Neural cell (in vitro differentiated cells): ENCODE measurements at regions not wholly inside any gene's neighbourhood (a gene's known extent, or its start where the extent isn't known, plus 50 kb on each side); places are given as distances from the start of the nearest gene placed in this dataset.
A peak's percentile ranks its signal among the peaks of the same experiment; 100 is the strongest.

Source experiments
- H2AFZ ChIP-seq: fragments of 200-600, 300-800 bp; sonication (generic), shearing (Covaris generic); 2 replicates; pipeline ENCODE4 v1.6.0; 2014; ENCODE audit warnings: low read depth, mild to moderate bottlenecking, antibody characterized with exemption, low read length, moderate library complexity
- H3F3A ChIP-seq: fragments of 200-600 bp; shearing (Covaris generic); 2 replicates; pipeline ENCODE4 v1.6.1; 2016; ENCODE audit warnings: mild to moderate bottlenecking, moderate library complexity, mixed read lengths, antibody characterized with exemption, low read length; ENCODE audit not compliant: insufficient read depth, poor library complexity, severe bottlenecking
- H3K27ac ChIP-seq: fragments of 200-600, 300-800 bp; sonication (generic), shearing (Covaris generic); 2 replicates; pipeline ENCODE4 v1.5.1; 2014; ENCODE audit warnings: mild to moderate bottlenecking, low read length, moderate library complexity
- H3K27me3 ChIP-seq: fragments of 300-800, 200-600 bp; sonication (generic), shearing (Covaris generic); 2 replicates; pipeline ENCODE4 v1.6.0; 2014; ENCODE audit warnings: mild to moderate bottlenecking, low read depth, low read length, moderate library complexity; ENCODE audit not compliant: insufficient read depth
- H3K36me3 ChIP-seq: fragments of 300-800, 200-600 bp; sonication (generic), shearing (Covaris generic); 2 replicates; pipeline ENCODE4 v1.5.1; 2014; ENCODE audit warnings: mild to moderate bottlenecking, antibody characterized with exemption, low read length, moderate library complexity; ENCODE audit not compliant: insufficient read depth
- H3K4me2 ChIP-seq: fragments of 300-800, 200-600 bp; sonication (generic), shearing (Covaris generic); 2 replicates; pipeline ENCODE4 v1.6.0; 2014; ENCODE audit warnings: mild to moderate bottlenecking, low read length
- H3K4me3 ChIP-seq: fragments of 300-800, 200-600 bp; sonication (generic), shearing (Covaris generic); 2 replicates; pipeline ENCODE4 v1.5.1; 2014; ENCODE audit warnings: mild to moderate bottlenecking, low read length, moderate library complexity
- H3K79me2 ChIP-seq: fragments of 200-600 bp; shearing (Covaris generic); replicated peaks from 2 replicates; pipeline ENCODE4 v1.6.0; 2014; ENCODE audit warnings: mild to moderate bottlenecking, low read length, moderate library complexity; ENCODE audit not compliant: insufficient read depth
- H3K9ac ChIP-seq: fragments of 300-800, 200-600 bp; sonication (generic), shearing (Covaris generic); 2 replicates; pipeline ENCODE4 v1.6.1; 2016; ENCODE audit warnings: mild to moderate bottlenecking, low read length, mixed read lengths
- H3K9me2 ChIP-seq: fragments of 200-600 bp; shearing (Covaris generic); 2 replicates; pipeline ENCODE4 v1.6.1; 2016; ENCODE audit warnings: mild to moderate bottlenecking, low read length, mixed read lengths; ENCODE audit not compliant: insufficient read depth
- H3K9me3 ChIP-seq: fragments of 200-600, 300-800 bp; sonication (generic), shearing (Covaris generic); 2 replicates; pipeline ENCODE4 v1.6.1; 2016; ENCODE audit warnings: mild to moderate bottlenecking, mixed run types, low read length, moderate library complexity, mixed read lengths
- H4K20me1 ChIP-seq: fragments of 200-600 bp; shearing (Covaris generic); 2 replicates; pipeline ENCODE4 v1.6.1; 2016; ENCODE audit warnings: mild to moderate bottlenecking, mixed run types; ENCODE audit not compliant: insufficient read depth
- EP300 ChIP-seq: fragments of 450-650 bp; conservative IDR thresholded peaks from 2 replicates; pipeline ENCODE4 v1.6.1; 2014; ENCODE audit warnings: antibody characterized with exemption, mild to moderate bottlenecking, moderate library complexity; ENCODE audit not compliant: poor library complexity, severe bottlenecking
- EZH2 ChIP-seq: fragments of 200-600, 300-800 bp; shearing (Covaris generic), sonication (generic); IDR thresholded peaks from 2 replicates; pipeline ENCODE4 v1.6.1; 2014; ENCODE audit warnings: antibody characterized with exemption, low read length, borderline replicate concordance, mild to moderate bottlenecking; ENCODE audit not compliant: insufficient read depth, poor library complexity, severe bottlenecking
- MXI1 ChIP-seq: fragments of 450-650 bp; conservative IDR thresholded peaks from 2 replicates; pipeline ENCODE4 v1.6.1; 2014; ENCODE audit warnings: antibody characterized with exemption, mild to moderate bottlenecking; ENCODE audit not compliant: poor library complexity, severe bottlenecking
- POLR2AphosphoS5 ChIP-seq: IDR thresholded peaks from 2 replicates; pipeline ENCODE4 v1.6.1; 2012
- RAD21 ChIP-seq: fragments of 450-650 bp; conservative IDR thresholded peaks from 2 replicates; pipeline ENCODE4 v1.6.1; 2014; ENCODE audit warnings: antibody characterized with exemption, mild to moderate bottlenecking, moderate library complexity
- SMC3 ChIP-seq: fragments of 450-650 bp; conservative IDR thresholded peaks from 2 replicates; pipeline ENCODE4 v1.6.1; 2014; ENCODE audit warnings: antibody characterized with exemption, mild to moderate bottlenecking, moderate library complexity; ENCODE audit not compliant: poor library complexity
- TAF1 ChIP-seq: IDR thresholded peaks from 2 replicates; pipeline ENCODE4 v1.6.1; 2012; ENCODE audit warnings: low read depth
- TF ChIP-seq, protein P1 (sequence below): fragments of 450-650 bp; IDR thresholded peaks from 2 replicates; pipeline ENCODE4 v1.5.1; 2014; ENCODE audit warnings: antibody characterized with exemption, mild to moderate bottlenecking, moderate library complexity; ENCODE audit not compliant: poor library complexity, severe bottlenecking
- TF ChIP-seq, protein P2 (sequence below): IDR thresholded peaks from 2 replicates; pipeline ENCODE4 v1.6.1; 2012; ENCODE audit warnings: borderline replicate concordance

- no peak overlapping the region for H3K9ac ChIP-seq
- H3K79me2 ChIP-seq, result no peaks in the 10 kb centered on the region
- H3K9me2 ChIP-seq, result no peaks in the 10 kb centered on the region
- TF ChIP-seq EZH2 (no peak), POLR2AphosphoS5 (no peak), EP300 (no peak), SMC3 (peak; percentile 77), RAD21 (peak; percentile 77), MXI1 (no peak), TAF1 (no peak)
- TF ChIP-seq, protein P1, sequence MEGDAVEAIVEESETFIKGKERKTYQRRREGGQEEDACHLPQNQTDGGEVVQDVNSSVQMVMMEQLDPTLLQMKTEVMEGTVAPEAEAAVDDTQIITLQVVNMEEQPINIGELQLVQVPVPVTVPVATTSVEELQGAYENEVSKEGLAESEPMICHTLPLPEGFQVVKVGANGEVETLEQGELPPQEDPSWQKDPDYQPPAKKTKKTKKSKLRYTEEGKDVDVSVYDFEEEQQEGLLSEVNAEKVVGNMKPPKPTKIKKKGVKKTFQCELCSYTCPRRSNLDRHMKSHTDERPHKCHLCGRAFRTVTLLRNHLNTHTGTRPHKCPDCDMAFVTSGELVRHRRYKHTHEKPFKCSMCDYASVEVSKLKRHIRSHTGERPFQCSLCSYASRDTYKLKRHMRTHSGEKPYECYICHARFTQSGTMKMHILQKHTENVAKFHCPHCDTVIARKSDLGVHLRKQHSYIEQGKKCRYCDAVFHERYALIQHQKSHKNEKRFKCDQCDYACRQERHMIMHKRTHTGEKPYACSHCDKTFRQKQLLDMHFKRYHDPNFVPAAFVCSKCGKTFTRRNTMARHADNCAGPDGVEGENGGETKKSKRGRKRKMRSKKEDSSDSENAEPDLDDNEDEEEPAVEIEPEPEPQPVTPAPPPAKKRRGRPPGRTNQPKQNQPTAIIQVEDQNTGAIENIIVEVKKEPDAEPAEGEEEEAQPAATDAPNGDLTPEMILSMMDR, result peak; percentile 70
- TF ChIP-seq, protein P2, sequence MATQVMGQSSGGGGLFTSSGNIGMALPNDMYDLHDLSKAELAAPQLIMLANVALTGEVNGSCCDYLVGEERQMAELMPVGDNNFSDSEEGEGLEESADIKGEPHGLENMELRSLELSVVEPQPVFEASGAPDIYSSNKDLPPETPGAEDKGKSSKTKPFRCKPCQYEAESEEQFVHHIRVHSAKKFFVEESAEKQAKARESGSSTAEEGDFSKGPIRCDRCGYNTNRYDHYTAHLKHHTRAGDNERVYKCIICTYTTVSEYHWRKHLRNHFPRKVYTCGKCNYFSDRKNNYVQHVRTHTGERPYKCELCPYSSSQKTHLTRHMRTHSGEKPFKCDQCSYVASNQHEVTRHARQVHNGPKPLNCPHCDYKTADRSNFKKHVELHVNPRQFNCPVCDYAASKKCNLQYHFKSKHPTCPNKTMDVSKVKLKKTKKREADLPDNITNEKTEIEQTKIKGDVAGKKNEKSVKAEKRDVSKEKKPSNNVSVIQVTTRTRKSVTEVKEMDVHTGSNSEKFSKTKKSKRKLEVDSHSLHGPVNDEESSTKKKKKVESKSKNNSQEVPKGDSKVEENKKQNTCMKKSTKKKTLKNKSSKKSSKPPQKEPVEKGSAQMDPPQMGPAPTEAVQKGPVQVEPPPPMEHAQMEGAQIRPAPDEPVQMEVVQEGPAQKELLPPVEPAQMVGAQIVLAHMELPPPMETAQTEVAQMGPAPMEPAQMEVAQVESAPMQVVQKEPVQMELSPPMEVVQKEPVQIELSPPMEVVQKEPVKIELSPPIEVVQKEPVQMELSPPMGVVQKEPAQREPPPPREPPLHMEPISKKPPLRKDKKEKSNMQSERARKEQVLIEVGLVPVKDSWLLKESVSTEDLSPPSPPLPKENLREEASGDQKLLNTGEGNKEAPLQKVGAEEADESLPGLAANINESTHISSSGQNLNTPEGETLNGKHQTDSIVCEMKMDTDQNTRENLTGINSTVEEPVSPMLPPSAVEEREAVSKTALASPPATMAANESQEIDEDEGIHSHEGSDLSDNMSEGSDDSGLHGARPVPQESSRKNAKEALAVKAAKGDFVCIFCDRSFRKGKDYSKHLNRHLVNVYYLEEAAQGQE, result no peak
- H3K27me3 ChIP-seq, result no peaks in the 10 kb centered on the region
- H3K4me2 ChIP-seq, result no peak overlapping the region
- no peaks in the 10 kb centered on the region for H3F3A ChIP-seq
- no peak overlapping the region for H3K4me3 ChIP-seq
- no peak overlapping the region for H3K27ac ChIP-seq
- H3K9me3 ChIP-seq, result no peaks in the 10 kb centered on the region
- H3K36me3 ChIP-seq, result no peaks in the 10 kb centered on the region
- no peaks in the 10 kb centered on the region for H4K20me1 ChIP-seq
- no peak overlapping the region for H2AFZ ChIP-seq
These were observed 923.4 kb downstream of the NCAM2 start for GRCh38 chr21:21921410-21922232.

DNA sequence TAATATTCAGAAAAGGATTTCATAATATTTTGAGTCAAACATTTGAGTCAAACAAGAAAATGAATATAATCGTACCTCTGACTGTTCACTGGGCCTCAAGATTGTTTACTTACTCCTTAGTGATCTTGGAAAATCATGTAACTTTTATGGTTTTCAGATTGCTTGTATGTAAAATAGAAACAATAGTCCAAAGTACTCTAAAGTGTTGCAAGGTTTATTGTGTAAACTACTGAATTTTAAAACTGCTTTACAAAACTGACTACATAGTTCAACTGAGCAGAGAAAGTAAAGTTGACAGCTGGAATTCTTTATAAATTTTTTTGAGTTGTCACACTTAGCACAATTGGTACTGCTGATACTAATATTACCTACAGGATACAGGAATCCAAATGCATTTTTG lies 931.0 kb downstream of the NCAM2 start:
- TF ChIP-seq MXI1, result no peak
- TF ChIP-seq SMC3, result no peak
- no peak for TF ChIP-seq EP300
- TF ChIP-seq, protein P1, result no peak
- TF ChIP-seq TAF1, result no peak
- TF ChIP-seq EZH2, result no peak
- TF ChIP-seq POLR2AphosphoS5, result no peak
- no peak for TF ChIP-seq RAD21
- TF ChIP-seq, protein P2, result no peak
- no peaks in the 10 kb centered on the region for H3K36me3 ChIP-seq
- no peaks in the 10 kb centered on the region for H3K9me2 ChIP-seq
- no peak overlapping the region for H3K9ac ChIP-seq
- no peaks in the 10 kb centered on the region for H3K79me2 ChIP-seq
- H3K27me3 ChIP-seq, result no peaks in the 10 kb centered on the region
- no peak overlapping the region for H3K4me2 ChIP-seq
- no peaks in the 10 kb centered on the region for H3K9me3 ChIP-seq
- no peaks in the 10 kb centered on the region for H4K20me1 ChIP-seq
- H3K27ac ChIP-seq, result no peak overlapping the region
- H3K4me3 ChIP-seq, result no peak overlapping the region
- H2AFZ ChIP-seq, result no peak overlapping the region
- H3F3A ChIP-seq, result no peaks in the 10 kb centered on the region
